GM18858 (cell line): ENCODE measurements at regions not wholly inside any gene's neighbourhood (a gene's known extent, or its start where the extent isn't known, plus 50 kb on each side); places are given as distances from the start of the nearest gene placed in this dataset.
A peak's percentile ranks its signal among the peaks of the same experiment; 100 is the strongest.

Experiments
- ATAC-seq: cut with Tn5 transposase; IDR thresholded peaks from one replicate; pipeline ENCODE4 v1.9.1; 2021; ENCODE audit not compliant: unreplicated experiment

DNA sequence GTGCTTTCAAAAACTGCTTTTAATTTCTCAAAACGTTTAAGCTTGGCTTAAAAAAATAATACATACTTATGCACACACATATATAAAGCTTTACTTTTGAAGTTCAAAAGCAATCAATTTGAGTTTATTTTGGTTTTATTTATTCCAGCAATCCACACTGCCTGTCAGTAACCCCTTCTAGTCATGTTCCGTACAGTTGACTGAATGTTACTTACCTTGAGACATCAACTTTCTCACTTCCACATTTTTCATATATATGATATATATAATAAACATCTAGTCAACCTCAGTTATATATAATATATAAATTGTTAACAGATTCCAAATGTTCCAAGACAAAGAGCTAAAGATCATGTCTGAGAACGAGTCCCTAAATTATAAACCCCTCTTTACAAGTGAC lies 1137.3 kb upstream of the ZEB2 start:
- no peak for ATAC-seq

DNA sequence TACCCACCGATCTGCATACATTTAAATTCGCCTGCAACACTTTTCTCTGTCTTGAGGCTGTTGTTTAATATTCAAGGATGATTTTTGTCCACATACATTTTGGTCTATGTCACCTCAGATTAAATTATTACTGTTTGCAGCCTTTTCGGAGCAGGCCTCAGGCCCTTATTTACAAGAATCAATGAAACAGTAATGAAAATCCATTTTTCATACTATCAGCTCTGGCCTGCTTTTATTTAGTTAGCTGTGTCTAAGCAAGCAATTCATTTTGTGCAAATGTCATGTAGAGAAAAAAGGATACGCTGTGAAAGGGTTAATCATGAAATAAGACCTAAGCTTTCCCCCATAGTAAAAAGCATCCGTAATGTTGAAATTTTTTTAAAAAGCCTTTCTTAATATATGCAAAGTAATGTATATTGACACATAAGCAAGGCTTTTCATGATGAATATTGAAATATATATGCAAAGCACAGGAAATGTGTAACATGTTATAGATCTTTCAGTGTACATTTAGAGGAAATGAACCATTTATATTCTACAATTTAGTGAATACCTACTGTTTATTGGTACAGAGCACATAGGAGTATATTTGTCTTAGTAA lies 1135.3 kb upstream of the ZEB2 start:
- no peak for ATAC-seq

- ATAC-seq = no peak
Measured at GRCh38 chr2:145654746-145655145, 1134.8 kb upstream of the ZEB2 start.

GRCh38 chr2:145654156-145654555 lies 1134.2 kb upstream of the ZEB2 start:
- no peak for ATAC-seq

DNA sequence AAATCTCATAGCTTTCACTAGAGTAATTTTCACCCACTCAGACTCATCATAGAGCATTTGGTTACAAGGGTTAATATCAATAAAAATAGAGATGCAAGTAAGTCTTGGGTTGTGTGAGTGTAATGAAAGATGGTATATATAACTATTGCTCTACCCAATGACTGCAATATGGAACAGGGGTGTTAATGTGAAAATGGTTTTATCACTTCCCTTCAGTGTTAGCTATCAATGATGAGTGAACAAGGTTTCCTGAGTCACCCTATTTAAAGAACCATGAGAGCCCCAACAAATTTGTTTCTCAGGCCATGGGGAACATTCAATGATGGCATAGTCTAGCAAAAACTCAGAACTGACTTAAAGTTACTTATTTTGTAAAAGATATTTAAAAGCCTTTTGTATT lies 1133.6 kb upstream of the ZEB2 start:
- ATAC-seq = no peak

DNA sequence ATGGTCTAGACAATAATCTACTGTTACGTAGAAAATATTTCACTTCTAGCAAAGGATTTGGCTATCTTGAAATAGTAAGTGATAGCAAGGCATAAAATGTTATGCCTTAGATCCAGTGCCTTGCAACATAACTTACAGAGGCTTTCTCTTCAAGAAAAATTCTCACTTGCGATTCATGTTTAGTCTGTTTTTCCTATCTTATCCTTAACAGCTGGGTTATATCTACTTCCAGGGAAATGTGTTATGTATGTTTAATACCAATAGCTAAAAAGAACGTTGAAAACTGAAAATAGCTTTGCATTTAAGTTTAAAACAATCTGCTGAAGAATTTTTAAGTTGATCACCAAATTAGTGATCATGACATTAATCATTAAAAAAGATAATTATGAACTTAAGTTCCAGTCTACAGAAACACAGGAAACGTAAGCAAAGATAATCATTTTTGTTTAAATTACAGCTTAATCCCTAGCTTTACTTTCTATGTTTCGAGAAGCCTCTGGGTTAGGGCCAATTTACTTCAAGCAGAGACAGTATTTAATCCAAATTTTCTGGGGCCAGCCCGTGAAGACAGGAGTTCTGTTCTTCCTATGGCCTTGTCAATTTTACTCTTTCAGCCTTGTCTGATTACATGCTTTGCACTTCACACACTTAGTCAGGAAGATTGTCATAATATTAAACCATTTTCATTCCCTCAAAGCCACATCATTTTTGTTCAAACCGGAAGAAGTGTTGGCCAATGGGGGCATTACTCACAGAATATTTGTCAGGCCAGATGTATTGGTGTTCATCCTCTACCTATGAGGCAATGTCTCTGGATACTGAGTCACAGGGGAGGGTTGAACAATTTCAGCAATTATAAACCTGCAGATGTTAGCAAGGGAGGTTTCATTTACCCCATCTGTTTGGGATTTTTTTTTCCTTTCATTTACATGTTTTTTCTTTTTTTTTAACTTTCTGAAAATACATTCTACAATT lies 1132.9 kb upstream of the ZEB2 start:
- ATAC-seq = no peak

- ATAC-seq = no peak
Measured at GRCh38 chr2:145652036-145652435, 1132.1 kb upstream of the ZEB2 start.

DNA sequence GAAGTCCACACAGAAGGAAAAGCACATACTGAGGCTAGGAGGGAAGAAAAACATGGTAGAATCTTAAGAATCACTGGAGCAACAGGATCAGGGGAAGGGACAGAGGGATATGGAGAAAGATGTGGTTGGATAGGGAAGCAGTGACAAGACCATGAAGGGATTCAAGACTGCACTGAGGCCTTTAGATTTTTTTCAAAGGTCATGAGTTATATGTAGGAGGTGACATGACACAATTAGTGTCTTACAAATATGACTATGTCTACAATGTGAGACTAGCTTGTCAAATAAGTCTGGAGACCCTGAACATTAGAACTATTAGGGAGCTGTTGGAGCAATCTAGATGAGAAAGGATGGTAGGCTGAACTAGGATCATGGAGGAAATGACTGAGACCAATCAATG lies 1130.3 kb upstream of the ZEB2 start:
- ATAC-seq = no peak

DNA sequence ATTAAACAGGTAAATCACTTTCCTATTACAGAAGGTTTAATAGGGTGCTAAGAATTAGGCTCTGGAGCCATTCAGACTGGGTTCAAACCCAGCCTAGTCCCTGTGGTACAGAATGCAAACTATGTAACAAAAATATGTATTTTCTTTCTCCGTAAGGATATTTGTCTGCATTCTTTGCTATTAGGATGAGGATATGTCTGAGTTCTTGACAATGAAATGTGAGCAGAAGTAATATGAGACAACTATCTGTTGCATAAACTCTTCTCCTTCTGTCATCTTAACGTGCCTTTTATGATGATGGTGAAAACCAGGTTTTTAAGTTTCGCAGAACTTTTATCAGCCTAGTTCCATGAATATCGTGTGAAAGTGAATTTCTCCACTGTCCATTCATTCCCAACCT lies 1129.1 kb upstream of the ZEB2 start:
- no peak for ATAC-seq

GRCh38 chr2:145644820-145645302 lies 1124.9 kb upstream of the ZEB2 start:
- peak; percentile 98 for ATAC-seq

DNA sequence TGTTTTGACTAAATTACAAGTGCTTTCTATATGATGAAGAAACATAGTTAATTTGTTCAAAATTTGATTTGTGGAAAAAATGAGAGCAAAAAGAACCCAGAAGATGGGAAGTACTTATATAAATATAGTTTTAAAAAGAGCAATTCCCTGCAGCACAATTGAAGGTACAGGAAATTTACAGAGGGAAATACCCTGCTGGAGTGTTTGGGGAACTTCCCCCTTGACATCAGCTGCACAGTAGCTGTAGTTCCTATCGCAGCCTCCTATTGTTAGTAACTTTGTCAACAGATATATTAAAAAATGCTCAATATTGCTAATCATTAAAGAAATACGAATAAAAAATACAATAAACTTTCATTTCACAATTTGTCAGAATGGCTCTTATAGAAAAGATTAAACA lies 1118.8 kb upstream of the ZEB2 start:
- peak; percentile 80 for ATAC-seq

- ATAC-seq = no peak
Measured at GRCh38 chr2:145635706-145636427, 1115.9 kb upstream of the ZEB2 start.

DNA sequence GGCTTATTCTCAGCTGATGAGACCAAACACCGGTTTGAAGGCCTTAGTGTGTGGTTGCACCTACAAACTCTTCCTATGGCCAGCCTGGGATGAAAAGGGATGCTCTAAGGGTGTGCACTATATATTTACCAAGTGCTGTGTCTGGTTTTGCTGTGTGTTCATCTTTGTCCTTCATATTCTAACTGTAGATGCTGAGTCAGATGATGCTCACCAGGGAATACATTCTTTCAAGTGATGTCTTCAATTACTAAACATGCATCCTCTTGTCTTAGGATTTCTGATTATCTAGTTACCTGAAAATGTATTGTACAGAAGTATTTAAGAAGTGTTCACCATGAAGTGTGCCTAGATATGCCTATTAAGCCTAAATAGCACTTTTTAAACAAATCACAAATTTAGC lies 1111.6 kb upstream of the ZEB2 start:
- no peak for ATAC-seq

DNA sequence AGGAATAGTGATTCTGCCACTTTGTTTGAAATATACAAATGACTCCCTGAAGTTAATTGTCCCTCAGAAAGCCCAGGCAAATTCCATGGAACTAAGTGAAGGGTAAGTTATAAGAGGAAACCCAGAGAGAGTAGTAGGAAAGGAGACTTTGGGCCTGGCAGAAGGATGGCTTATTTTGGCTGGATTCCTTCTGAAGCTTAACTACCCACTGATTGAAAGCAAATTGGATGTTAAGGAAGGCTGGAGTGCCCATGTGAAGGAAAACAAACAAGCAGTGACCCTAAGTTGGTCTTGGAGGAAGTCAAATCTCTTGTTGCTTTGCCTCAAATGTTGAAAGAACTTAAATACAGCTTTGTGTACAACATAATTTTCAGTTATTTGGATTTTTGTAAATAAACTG lies 1106.4 kb upstream of the ZEB2 start:
- ATAC-seq = no peak

GRCh38 chr2:145625111-145625510 lies 1105.2 kb upstream of the ZEB2 start:
- no peak for ATAC-seq

GRCh38 chr2:145623136-145623535 lies 1103.2 kb upstream of the ZEB2 start:
- no peak for ATAC-seq

- no peak for ATAC-seq
Measured at GRCh38 chr2:145622285-145622684, 1102.4 kb upstream of the ZEB2 start.

- no peak for ATAC-seq
Measured at GRCh38 chr2:145617906-145618305, 1098.0 kb upstream of the ZEB2 start.

DNA sequence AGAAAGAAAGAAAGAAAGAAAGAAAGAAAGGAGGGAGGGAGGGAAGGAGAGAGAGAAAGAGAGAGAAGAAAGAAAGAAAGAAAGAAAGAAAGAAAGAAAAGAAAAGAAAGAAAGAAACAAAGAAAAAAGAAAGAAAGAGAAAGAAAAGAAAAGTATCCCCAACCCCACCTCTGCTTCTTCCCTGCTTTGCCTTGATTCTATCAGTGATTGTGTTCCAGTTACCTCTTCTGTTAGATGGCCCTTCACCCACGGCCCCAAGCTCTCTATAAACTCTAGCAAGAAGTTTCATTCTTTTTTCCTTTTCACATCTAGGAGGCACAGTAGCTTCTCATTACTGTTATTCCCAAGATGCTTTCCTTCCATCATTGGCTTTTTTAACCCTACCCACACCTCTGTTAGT lies 1097.5 kb upstream of the ZEB2 start:
- no peak for ATAC-seq

DNA sequence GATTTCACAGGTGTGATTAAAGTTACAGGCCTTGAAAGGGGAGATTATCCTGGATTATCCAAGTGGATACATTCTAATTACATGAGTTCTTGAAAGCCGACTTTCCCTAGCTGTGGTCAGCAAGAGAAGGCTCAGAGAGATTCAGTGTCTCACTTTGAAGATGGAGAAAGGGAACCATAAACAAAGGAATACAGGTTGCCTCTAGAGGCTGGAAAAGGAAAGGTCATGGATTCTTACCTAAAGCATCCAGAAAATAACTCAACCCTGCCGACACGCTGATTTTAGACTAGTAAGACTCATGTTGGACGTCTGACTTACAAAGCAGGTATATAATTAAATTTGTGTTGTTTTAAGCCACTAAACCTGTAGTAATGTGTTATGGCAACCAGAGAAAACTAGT lies 1095.7 kb upstream of the ZEB2 start:
- ATAC-seq = no peak

DNA sequence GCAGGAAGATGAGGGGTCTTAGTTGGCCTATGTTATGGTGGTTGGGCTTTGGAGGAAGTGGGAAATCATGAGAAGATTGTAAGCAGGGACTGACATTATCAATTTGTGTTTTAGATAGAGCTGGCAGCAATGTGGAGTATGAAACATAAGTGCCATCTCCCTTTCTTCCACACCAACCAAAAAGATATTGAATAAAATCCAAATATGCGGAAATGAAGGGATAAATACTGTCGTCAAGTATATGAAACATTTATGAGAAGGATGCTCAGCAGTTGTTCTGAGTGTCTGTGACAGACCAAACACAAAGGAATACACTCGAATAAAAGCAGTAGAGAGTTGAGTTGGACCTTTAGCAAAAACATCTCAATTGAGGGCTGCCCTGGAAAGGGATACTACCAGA lies 1090.0 kb upstream of the ZEB2 start:
- ATAC-seq = no peak
